Activated CD4-positive, alpha-beta T cell treated with anti-CD3 and anti-CD28 coated beads for 1 hour (primary cell): ENCODE measurements at regions not wholly inside any gene's neighbourhood (a gene's known extent, or its start where the extent isn't known, plus 50 kb on each side); places are given as distances from the start of the nearest gene placed in this dataset.
"Not testable (repeated sequence)": the region's sequence is repeated elsewhere in the genome, so short reads cannot be mapped to it uniquely, and the experiment has no call there.

ENCODE experiments used
- DNase-seq: peaks from one replicate; pipeline ENCODE4 v3.0.0-alpha.2; 2020

GRCh38 chr15:96860741-96861140, 530.2 kb downstream of the NR2F2 start:
- no peak for DNase-seq

- no peak for DNase-seq
Observed at GRCh38 chr15:96867992-96868391, 537.5 kb downstream of the NR2F2 start.

- DNase-seq = no peak
Observed at GRCh38 chr15:96869122-96869521, 538.6 kb downstream of the NR2F2 start.

- DNase-seq = no peak
Observed at GRCh38 chr15:96869790-96870189, 539.3 kb downstream of the NR2F2 start.

GRCh38 chr15:96870580-96870979, 540.1 kb downstream of the NR2F2 start:
- no peak for DNase-seq

GRCh38 chr15:96877442-96877841, 546.9 kb downstream of the NR2F2 start:
- DNase-seq = not testable (repeated sequence)

- DNase-seq = no peak
Observed at GRCh38 chr15:96878129-96878528, 547.6 kb downstream of the NR2F2 start.

- DNase-seq = no peak
Observed at GRCh38 chr15:96882121-96882772, 551.7 kb downstream of the NR2F2 start.

GRCh38 chr15:96887730-96888129, 557.2 kb downstream of the NR2F2 start:
- no peak for DNase-seq

GRCh38 chr15:96888764-96889163, 558.3 kb downstream of the NR2F2 start:
- DNase-seq = no peak

GRCh38 chr15:96889734-96890480, 559.4 kb downstream of the NR2F2 start:
- DNase-seq = no peak

GRCh38 chr15:96891046-96891445, 560.5 kb downstream of the NR2F2 start:
- DNase-seq = no peak

GRCh38 chr15:96893159-96893906, 562.8 kb downstream of the NR2F2 start:
- no peak for DNase-seq

- no peak for DNase-seq
Observed at GRCh38 chr15:96894659-96895058, 564.2 kb downstream of the NR2F2 start.

- DNase-seq = no peak
Observed at GRCh38 chr15:96896766-96897165, 566.3 kb downstream of the NR2F2 start.

- DNase-seq = no peak
Observed at GRCh38 chr15:96914081-96914480, 583.6 kb downstream of the NR2F2 start.

GRCh38 chr15:96916750-96917149, 586.2 kb downstream of the NR2F2 start:
- no peak for DNase-seq

GRCh38 chr15:96924570-96924969, 594.1 kb downstream of the NR2F2 start:
- DNase-seq = no peak

- DNase-seq = no peak
Observed at GRCh38 chr15:96947296-96948229, 617.1 kb downstream of the NR2F2 start.

GRCh38 chr15:96948981-96949380, 618.5 kb downstream of the NR2F2 start:
- DNase-seq = no peak

GRCh38 chr15:96958721-96959120, 628.2 kb downstream of the NR2F2 start:
- no peak for DNase-seq

- no peak for DNase-seq
Observed at GRCh38 chr15:96959501-96959900, 629.0 kb downstream of the NR2F2 start.
